Right renal cortex interstitium (tissue), 3 donors: ENCODE measurements at regions not wholly inside any gene's neighbourhood (a gene's known extent, or its start where the extent isn't known, plus 50 kb on each side); places are given as distances from the start of the nearest gene placed in this dataset.

Experiments
- DNase-seq, 3 donors: peaks; one replicate each; pipeline ENCODE4 v3.0.0-alpha.2; 2013; ENCODE audit warnings: low read depth in 3 of 3, low spot score in 2 of 3

DNA sequence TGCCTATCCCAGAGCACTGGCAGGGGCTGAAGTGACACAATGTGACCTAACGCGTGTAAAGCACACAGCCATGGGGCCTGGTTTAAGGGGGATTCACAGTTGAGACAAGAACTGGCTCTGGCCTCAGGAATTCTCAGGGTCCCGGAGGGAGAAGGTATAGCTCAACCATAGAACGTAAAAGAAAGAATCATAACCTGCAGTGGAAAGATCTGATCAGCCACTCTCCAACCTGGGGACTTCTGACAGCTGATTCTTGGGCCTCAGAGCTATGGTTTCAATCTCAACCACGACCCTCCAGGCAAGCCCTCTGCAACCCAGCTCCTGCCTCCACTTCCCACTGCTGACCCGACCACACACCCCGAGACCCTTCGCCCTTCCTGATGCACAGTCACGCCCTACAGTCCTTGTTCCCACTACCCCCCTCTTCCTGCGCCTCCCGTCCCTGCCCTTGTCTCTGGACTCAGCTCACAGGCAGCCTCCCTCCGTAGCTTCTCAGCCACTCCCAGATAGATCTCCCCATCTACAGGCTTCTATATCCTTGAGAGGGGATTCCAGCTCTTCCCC is 245.2 kb downstream of the BUB3 start:
- no peak for DNase-seq

DNA sequence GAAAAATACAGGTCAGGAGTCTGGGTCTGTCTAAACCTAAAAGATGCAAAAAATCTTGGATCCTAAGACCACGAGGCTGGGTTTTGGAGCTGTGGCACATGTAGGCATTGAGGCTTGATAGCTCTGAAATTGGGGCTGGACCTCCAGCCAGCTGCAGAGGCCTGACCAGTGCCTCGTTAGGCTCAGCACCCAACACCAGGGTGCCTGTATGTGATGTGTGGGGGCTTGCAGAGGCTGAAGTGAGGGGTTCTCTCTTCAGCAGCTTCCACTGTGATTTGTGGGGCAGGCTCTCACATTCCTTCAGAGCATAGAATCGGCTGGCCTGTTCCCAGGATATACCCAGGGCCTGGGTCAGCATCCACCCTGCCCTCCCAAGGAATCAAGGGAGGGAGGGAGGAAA is 247.8 kb downstream of the BUB3 start:
- DNase-seq: no peak

DNA sequence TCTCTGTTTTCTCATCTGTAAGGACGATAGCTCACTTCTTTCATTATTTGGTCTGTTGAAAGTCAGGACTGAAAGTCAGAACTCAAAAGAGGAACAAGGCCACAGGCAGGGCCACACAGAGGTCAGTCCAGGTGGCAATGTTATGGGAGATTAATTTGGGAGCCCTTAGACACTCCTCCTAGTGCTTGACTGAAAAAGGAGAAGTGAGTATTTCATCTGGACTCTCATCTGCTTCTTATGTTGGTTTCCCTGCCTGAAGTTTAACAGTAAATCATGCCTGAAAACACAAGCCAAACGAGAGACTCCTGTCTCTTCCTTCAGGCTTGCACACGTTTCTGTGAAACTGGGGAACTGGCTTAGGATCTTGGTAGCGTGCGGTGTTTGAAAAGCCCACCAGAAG is 248.5 kb downstream of the BUB3 start:
- DNase-seq: no peak

DNA sequence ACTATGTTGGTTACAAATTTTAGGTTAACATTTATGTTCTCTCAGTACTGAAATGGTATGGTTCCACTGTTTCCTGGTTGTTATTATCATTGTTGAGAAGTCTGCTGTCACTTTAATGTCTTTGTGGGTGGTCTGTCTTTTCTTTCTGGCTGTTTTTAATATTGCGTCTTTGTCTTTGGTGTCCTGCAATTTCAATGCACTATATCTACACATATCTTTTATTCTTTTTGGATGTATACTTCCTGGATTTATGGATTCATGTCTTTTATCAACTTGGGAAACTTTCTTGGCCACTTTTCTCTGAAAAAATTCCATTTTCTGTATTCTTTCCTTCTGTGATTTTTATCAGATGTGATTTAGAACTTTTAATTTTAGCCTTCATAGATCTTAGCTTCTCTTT is 250.2 kb downstream of the BUB3 start:
- no peak for DNase-seq

DNA sequence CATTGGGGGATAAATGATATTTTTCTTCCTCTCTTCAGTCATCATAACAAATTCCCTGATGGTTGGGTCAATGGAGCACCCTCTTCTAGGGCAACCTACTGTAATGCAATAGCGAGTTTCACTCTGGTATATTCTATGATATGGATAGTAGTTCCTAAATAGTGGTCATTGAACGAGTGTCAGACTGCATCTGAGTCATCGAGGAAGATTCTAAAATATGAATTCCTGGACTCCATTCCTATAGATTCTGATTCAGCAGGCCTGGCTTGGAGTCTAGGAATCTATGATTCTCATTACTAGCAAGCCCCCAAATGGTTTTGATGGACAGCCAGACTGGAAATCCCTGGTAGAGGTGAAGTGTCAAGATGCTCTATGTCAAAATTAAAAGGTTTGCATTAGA is 254.5 kb downstream of the BUB3 start:
- DNase-seq: no peak

DNA sequence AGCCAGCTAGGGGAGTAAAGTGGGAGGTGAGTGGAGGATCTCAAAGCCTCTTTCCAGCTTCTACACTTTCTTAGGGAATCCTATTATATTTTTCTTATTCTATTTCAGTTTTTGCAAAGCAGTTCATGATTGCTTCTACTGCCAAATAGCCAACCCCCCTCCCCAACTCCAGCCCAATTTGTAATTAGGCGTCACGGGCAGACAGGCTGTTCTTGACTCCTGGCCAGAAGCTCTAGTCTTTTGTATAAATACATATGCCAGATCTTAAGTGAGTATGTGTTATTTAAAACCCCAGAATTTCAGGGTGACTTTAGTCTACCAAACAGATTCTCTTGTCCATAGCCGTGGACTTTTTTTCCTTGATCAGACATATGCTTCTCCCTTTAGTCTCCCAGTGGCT is 255.2 kb downstream of the BUB3 start:
- no peak for DNase-seq

DNA sequence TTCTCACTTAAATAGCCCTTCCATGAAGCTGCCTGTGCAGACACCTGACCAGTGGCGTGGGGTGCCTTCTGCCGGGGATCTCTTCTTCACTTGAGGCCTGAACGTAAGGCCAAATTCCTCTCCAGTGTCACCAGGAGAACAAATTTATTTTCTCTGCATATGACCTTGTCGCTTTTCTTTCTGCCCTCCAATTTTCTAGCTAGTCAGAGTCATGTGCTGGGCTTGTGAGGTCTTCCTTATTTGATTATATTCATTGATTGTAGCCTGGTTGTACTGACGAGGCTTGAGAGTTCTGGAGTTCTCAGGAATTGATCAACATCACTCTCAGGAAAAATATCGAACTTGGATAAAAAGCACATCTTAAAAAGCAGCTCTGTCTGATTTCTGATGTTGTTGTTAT is 255.7 kb downstream of the BUB3 start:
- DNase-seq: no peak

DNA sequence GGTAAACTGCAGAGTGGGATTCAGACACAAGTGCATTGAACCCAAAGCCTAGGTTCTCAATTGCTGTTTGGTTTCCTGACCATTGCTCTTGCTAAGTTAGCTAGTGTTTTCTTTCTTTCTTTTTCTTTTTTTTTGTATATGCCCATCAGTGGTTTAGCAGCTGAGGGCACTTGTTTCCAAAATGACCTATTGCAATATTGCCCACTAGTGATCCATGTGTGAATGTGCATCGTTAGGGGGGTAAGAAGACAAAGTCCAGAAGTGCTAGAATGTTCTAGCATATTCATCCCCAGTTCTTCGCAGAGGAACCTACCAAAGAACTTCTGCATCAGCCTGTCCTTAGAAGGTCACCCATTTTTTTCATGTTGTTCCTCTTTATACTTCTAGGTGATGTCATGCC is 252.8 kb upstream of the GPR26 start:
- DNase-seq: no peak

DNA sequence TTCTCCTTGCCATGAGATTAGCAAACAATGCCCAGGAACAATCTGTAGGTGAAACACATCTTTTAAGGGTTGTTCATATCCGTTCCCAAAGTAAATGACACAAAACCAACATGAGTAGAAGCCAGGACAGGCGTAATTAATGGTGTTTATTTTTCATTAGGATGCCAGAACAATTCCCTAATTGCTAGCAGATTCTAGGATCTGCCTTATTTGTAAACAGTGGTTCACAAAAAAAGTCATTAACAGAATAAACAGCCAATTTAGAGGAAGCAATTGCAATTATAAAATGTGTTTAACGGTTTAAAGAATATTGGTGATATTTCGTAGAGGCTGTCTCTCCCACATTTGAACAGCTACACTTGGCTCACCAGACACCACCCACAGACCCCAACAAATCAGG is 250.6 kb upstream of the GPR26 start:
- DNase-seq: no peak

DNA sequence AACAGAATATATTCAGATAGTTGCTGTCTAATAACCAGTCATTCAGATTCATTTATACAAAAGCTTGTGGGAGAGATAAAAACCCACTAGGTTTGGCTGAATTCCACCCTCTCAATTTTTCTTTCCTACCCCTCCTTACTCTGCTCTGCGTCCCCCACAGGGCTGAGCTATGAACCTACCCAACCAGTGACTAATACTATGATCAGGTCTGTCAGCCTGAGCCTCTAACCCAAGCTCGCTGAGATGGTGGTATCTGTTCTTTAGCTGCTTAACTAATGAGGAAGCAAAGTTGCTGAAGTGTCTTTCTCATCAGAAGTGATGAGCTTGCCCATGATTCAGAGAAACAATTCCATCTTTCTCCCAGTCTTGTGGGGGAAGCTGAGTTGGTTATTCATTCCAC is 248.7 kb upstream of the GPR26 start:
- DNase-seq: no peak

DNA sequence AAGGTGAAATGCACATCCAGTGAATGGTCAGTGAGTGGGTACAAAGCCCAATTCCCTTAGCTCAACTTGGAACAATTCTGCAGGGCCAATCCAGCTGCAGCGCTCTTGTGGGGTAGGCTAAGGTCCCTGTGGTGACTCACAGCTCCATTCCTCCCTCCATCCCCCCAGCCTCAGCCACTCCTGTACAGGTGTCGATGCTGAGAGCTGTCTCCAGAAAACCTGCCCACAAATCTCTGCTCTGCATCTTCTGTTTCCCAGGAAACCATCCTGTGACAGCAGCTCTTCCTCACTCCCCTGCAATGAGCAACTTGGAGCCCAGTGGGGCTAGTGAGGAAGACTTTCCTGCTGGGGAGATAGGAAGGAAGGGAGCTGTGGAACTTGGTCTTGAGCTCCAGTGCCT is 244.7 kb upstream of the GPR26 start:
- DNase-seq: no peak

DNA sequence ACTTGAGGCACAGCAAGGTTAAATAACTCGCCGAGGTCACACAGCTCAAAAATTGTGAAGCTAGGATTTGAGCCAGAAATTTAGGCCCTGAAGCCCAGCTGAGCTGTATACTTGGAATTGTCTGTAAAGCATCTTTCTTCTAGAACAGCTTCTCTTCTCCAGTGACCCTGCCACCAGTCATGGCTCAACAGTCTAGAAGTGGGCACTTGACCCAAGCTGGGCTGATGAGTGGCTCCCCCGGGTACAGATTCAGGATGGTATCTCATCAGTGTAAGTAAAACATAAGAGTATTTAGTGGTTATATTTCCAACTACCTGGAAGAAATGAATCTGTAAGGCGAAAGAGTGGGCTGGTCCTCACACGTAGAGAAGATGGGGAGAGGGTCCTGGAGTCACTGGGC is 243.9 kb upstream of the GPR26 start:
- DNase-seq: no peak

DNA sequence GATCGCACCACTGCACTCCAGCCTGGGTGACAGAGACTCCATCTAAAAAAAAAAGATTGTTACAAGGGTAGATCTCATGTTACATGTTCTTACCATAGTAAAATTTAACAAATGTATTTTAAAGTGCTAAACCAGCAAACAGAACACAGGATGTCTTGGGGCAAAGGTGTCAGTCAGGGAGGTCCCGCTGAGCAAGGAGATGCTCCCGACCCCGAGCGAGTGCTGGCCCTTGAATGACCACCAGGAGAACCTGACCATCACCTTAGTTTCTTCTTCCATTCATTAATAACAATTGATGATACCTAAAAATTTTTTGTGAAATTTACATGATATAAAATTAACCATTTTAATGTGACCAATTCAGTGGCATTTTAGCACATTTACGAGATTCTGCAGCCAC is 241.6 kb upstream of the GPR26 start:
- DNase-seq: no peak

DNA sequence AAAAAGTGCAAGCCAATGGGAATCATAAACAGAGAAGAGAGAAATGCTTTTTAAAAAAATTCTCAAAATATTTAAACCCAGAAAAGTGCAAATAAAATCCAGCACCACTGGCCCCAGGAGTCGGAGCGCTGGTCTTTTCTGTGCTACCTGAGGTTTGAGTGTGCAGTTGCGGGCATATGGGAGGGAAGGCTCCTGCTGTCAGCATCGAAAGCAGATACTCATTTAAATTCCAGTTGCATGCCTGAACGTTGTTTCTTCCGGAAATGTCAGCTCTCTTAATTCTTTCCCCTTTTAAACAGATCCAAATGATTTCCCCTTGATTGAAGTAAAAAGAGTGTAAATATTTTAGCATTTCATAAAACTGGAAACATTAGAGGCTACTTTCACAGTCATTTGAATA is 240.5 kb upstream of the GPR26 start:
- DNase-seq: no peak

DNA sequence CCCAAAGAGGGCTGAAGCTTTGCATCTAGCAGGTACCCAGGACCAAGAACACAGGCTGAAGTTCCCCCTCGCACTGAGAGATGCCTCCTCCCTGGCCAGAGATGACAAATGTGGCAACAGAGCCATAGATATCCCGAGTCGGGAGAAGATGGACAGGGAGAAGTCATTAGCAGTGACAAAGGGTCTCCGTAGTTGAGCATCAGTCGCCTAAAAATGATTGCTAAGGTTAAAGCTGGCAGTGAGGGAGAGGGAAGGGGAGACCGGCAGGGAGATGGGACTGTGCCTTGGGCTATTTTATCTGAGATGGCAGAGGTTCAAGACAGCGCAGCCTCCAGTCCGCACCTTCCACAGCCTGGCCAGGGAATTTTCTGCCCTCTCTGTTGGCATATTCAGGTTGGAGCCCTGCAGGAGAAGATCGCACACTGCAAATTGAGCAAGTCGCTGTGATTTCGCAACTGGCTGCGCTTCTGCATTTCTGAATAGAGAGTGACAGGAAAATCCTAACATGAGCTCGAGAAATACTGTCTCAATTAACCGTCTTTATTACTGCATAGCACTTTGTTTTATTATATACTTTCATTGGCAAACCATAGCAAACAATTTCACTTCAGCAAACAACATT is 238.9 kb upstream of the GPR26 start:
- DNase-seq: no peak

DNA sequence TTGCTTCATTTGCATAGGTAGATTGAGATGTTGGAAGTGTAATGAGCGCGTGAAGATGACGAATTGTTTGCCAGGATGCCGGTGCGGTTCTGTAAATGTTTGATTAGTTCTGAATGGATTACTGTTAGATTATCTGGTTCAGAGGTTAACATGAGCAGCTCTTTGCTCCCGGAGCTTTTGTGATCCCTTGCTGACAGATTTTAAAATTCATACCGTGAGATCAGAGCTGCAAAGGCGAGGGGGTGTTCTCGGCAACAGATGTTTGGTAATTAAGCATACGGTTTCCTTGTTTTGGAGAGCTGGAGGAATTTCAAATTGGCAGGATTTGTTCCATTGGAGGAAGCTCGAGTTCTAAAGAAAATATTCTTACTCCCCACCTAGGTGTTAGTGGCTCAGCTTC is 237.8 kb upstream of the GPR26 start:
- no peak for DNase-seq

DNA sequence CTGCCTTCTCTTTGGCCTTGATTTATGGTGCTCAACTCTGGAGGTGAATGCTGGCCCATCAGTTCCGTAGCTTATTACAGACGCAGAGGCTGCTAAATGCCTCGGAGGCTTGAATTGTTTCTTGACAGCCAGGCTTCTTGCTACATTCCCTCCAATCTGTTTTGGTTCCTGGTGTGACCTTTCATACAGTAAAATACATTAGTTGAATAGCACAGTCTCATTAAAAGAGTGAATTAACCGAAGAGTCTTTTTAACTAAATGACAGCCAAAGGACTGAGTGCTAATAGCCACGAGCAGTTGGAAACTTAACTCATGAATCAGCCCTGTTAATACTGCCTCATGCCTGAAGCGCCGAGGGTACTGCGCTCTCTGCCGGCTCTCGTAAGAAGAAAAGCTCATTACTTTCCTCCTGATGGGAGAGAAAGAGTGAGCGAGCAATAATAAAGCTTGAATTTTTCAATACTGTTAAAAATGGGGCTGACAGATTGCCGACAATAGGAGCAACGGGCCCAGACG is 236.4 kb upstream of the GPR26 start:
- no peak for DNase-seq

DNA sequence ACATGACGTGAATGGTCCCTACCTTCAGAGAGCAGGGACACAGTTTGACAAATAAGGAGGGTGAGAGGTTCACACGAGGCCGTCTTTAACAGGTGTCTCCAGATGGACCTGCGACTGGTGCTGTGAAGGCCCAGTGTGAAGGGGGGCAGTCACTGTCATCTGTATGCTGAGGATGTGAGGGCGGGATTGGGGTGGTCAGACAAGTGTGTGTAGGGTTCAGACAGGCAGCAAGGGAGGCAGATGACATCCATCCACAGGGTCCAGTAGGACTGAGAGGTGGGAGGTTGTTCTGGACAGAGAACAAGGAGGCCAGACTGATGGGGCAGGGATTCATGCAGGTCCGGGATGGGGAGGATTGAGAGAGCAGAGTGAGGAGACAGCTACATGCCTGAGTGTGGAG is 232.6 kb upstream of the GPR26 start:
- no peak for DNase-seq

DNA sequence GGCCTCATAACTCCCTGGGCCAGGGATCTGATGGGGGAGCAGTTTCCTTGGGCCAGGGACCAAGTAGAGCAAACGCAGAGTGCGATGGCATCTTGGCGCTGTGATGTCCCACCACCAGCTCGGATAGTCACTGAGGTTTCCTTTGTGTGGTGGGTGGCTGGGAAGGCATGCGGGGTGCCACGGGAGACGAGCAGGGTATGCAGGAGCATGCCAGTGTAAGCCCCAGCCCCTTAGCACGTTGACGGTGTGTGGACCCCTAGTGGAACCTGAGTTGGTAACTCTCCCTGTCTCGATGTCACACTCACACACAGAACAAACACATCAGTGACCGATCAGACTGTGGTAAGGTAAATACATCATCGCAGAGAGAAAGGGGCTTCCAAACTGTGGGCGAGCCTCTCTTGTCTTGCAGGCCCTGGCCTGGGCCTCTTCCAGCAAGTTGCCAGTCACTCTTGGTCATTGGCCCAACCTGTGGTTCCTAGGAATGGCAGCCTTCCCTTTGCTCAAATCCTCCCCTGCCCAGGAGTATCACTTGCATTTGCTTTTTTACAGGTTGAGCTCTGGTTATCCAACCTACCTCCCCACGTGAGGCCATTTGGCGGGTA is 231.6 kb upstream of the GPR26 start:
- no peak for DNase-seq

DNA sequence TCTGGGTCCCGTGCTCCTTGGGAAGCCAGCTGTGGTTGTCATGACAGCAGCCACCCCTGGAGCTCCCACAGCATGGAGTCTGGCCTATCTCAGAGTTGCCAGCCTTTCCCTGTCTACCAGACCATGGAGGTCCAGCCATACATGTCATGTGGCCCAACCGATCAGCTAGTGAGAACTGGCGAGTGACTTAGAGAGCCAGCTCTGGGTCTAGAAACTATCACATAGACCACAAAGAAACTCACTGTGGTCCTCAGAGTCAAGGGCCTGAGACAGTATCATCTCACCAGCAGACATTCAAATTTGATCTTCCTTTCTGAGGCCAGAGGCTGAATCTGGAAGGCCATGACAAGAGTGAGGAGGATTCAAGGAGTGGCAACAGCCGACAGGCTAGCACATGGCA is 223.3 kb upstream of the GPR26 start:
- DNase-seq: no peak

DNA sequence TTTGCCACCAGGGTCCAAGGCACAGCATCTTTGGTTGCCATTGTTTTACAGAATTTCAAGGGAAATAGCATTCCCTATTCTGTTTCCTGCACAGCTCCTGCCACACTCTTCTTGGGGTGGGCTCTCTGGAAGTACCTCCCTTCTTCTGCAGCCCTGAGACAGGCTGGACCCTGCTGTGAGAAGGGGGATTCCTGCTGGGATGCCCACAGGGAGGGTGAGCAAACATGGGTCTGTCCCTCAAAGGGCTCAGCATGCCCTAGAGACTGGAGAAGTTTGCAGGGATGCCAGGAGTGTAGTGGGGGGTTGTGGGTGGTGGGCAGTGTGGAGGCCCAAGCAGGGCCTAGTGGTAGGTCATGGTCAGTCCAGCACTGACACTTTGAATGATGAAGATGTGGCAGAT is 222.2 kb upstream of the GPR26 start:
- DNase-seq: no peak

DNA sequence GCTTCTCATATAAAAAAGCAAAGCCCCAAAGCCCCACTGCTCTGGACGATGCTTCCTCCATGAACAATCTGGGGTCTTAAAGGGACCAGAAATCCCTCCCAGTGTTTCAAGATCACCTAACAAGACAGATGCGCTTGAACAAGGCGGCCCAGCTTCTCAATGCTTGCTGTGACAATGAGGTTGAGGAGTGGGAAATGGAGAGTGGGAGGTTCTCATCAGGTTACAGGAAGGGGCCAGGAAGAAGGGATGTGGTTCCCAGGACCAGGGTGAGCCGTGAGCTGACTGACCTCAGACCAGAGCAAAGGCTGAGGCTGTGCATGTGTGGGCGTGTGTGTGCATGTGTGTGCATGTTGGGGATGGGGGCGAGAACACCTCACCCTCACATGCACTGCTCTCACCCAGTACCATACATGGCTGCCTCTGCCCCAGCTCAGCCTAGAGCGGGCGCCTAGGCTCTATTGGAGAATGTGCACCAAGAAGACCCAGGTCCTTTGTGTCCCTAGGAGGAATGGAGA is 220.8 kb upstream of the GPR26 start:
- no peak for DNase-seq
